T47D (cell line): ENCODE measurements at regions not wholly inside any gene's neighbourhood (a gene's known extent, or its start where the extent isn't known, plus 50 kb on each side); places are given as distances from the start of the nearest gene placed in this dataset.
A peak's percentile ranks its signal among the peaks of the same experiment; 100 is the strongest.

Experiments
- DNase-seq, 2 experiments: peaks; one replicate each; pipeline versions ENCODE4 v3.0.0 to v3.0.0-alpha.2; 2011 to 2012; ENCODE audit warnings: low read depth in 1 of 2, low spot score in 1 of 2
- JUND ChIP-seq: IDR thresholded peaks from 2 replicates; pipeline ENCODE4 v1.6.1; 2012; ENCODE audit warnings: low read depth
- in situ Hi-C: cut with HindIII; loops from 2 replicates; pipeline ENCODE4 v1.10.0; 2016; ENCODE audit warnings: low sequenced_read_pairs, low pct_unique_long_range_greater_than_20kb

DNA sequence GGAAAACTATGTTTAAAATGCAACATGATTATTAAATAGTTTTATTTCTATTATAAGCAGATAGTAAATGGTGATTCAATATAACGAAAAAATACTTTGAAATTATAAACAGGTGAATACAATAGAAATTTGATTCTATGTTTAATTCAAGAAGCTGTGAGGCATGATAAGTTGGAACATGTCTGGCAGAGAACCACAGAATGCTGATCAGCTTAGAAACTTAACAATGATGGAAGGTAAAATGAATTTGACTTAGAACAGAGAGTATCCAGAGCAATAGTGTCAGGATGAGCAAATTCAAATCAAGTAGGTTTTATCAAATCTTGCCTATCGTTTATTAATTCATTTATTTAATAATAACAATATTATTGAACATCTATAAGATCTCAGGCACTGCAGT lies 83.4 kb upstream of the ADGRL4 start:
- TF ChIP-seq JUND = no peak

GRCh38 chr1:79082233-79082632 lies 75.7 kb upstream of the ADGRL4 start:
- in situ Hi-C loops = no loop called here
- no peak for TF ChIP-seq JUND
- no peak for DNase-seq

More for the DNA sequence above, 83.4 kb upstream of the ADGRL4 start:
- in situ Hi-C loops = no loop called here
- DNase-seq = no peak

- in situ Hi-C loops = no loop called here
- peak in 1 of 2 experiments; percentile 7 for DNase-seq
- TF ChIP-seq JUND = no peak
These were observed 73.2 kb upstream of the ADGRL4 start for GRCh38 chr1:79079770-79080169.

DNA sequence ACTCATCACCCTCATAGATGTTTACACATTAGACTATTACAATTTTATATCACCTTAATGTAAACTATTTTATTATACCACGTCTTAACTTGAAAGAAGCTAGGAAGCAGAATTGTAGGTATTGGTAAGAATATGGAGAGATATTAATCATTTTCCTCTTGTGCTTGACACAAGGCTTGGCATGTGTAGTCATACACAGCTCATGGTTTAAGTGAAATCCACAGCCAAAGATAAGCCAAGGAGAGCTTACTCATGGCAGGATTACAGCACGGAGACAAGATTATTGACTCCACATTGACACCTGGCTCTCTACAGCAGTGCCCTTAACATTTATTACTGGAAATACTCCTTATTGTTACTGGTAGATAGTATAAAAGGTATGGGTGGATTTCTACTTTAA lies 68.4 kb upstream of the ADGRL4 start:
- in situ Hi-C loops = no loop called here
- TF ChIP-seq JUND = no peak
- no peak for DNase-seq

GRCh38 chr1:79069828-79070227 lies 63.3 kb upstream of the ADGRL4 start:
- in situ Hi-C loops = no loop called here
- DNase-seq = no peak
- TF ChIP-seq JUND = no peak

- DNase-seq = no peak
- in situ Hi-C loops = no loop called here
- TF ChIP-seq JUND = no peak
These were observed 52.8 kb upstream of the ADGRL4 start for GRCh38 chr1:79059341-79059740.
